Lung (tissue), 11 donors: ENCODE measurements at regions not wholly inside any gene's neighbourhood (a gene's known extent, or its start where the extent isn't known, plus 50 kb on each side); places are given as distances from the start of the nearest gene placed in this dataset.
A peak's percentile ranks its signal among the peaks of the same experiment; 100 is the strongest.

Experiments
- ATAC-seq: fragments of 200-7000 bp; cut with Tn5 transposase; one replicate; pipeline ENCODE4 v1.9.1; 2020; ENCODE audit warnings: moderate number of reproducible peaks; ENCODE audit not compliant: insufficient read depth, low FRiP score
- DNase-seq, 3 donors: peaks; one replicate each; pipeline ENCODE4 v3.0.0-alpha.2; 2013 to 2017
- H3K27ac ChIP-seq, 2 donors: one replicate each; pipeline ENCODE4 v1.5.1; 2013; ENCODE audit warnings: mild to moderate bottlenecking in 2 of 2, moderate library complexity in 2 of 2, control low read depth in 1 of 2, inconsistent platforms in 1 of 2, low read depth in 1 of 2, low read length in 1 of 2
- H3K27me3 ChIP-seq, 3 donors: one replicate each; pipeline ENCODE4 v1.5.1; 2013; ENCODE audit warnings: low read length in 2 of 3; ENCODE audit not compliant: control insufficient read depth in 3 of 3, insufficient read depth in 3 of 3
- H3K36me3 ChIP-seq, 4 donors: one replicate each; pipeline ENCODE4 v1.5.1; 2013; ENCODE audit warnings: low read length in 4 of 4, mild to moderate bottlenecking in 1 of 4, moderate library complexity in 1 of 4; ENCODE audit not compliant: control insufficient read depth in 4 of 4, insufficient read depth in 4 of 4
- H3K4me1 ChIP-seq, 5 donors: one replicate each; pipeline ENCODE4 v1.5.1; 2013; ENCODE audit warnings: low read length in 5 of 5, mild to moderate bottlenecking in 2 of 5, moderate library complexity in 1 of 5; ENCODE audit not compliant: control insufficient read depth in 5 of 5, insufficient read depth in 5 of 5
- H3K4me3 ChIP-seq: one replicate; pipeline ENCODE4 v1.5.1; 2013; ENCODE audit warnings: mild to moderate bottlenecking, control low read depth, moderate library complexity
- H3K9ac ChIP-seq, 2 donors: one replicate each; pipeline ENCODE4 v1.5.1; 2013; ENCODE audit warnings: low read length in 2 of 2, control low read depth in 1 of 2; ENCODE audit not compliant: insufficient read depth in 1 of 2
- H3K9me3 ChIP-seq, 4 donors: one replicate each; pipeline ENCODE4 v1.5.1; 2013; ENCODE audit warnings: low read length in 3 of 4, mild to moderate bottlenecking in 1 of 4, moderate library complexity in 1 of 4; ENCODE audit not compliant: control insufficient read depth in 4 of 4, insufficient read depth in 3 of 4
- WGBS, 2 donors: extraction: QIAGEN DNeasy Blood & Tissue Kit; methylation state at CpG; one replicate each; pipeline ENCODE4 v1.1.7; 2013; 5-methylcytosine and 5-hydroxymethylcytosine counted together
- TF ChIP-seq, protein P1 (sequence below): IDR thresholded peaks from 2 replicates; pipeline ENCODE4 v1.5.1; 2012; ENCODE audit warnings: mild to moderate bottlenecking; ENCODE audit errors: control extremely low read depth, extremely low read depth
- donor health status: control.
- donor health status: control.
- donor health status: Bipolar disorder and iron deficiency.
- donor health status: healthy.
- donor health status: DM: yes; HTN: yes; CAD: no.

DNA sequence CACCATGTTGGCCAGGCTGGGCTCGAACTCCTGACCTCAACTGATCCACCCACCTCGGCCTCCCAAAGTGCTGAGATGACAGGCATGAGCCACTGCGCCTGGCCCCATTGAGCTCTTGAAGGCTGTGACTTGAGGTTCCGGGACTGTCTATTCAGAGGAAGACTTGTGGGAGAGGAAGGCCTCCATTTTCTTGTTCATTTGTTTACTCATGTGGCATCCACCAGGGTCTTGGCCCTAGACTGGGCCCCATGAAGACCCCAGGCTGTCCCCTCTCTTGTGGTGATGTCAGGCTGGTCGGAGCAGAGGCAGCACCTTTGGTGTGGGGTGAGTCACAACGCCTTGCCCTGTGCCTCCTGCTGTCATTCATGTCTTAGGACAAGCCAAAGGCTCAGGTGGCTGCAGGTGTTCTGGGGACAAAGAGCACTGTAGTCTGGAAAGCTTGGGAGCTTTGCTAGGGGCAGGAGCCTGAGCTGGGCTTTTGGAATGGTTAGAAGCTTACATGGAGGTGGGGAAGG lies 224.6 kb upstream of the C1orf174 start:
- no peak for DNase-seq
- WGBS, 2 donors, result 82 to 83% methylated on average over 6 of the region's 6 CpGs
- Histone ChIP-seq H3K9ac (no peak overlapping the region), H3K27ac (no peak overlapping the region), H3K9me3 (peaks cover 0 to 7% (median 0%) of the 10 kb centered on the region in 4 donors), H3K4me3 (no peak overlapping the region), H3K4me1 (no peaks in the 10 kb centered on the region), H3K36me3 (no peaks in the 10 kb centered on the region), H3K27me3 (peaks cover 0 to under 1% (median 0%) of the 10 kb centered on the region in 3 donors)
- TF ChIP-seq, protein P1, sequence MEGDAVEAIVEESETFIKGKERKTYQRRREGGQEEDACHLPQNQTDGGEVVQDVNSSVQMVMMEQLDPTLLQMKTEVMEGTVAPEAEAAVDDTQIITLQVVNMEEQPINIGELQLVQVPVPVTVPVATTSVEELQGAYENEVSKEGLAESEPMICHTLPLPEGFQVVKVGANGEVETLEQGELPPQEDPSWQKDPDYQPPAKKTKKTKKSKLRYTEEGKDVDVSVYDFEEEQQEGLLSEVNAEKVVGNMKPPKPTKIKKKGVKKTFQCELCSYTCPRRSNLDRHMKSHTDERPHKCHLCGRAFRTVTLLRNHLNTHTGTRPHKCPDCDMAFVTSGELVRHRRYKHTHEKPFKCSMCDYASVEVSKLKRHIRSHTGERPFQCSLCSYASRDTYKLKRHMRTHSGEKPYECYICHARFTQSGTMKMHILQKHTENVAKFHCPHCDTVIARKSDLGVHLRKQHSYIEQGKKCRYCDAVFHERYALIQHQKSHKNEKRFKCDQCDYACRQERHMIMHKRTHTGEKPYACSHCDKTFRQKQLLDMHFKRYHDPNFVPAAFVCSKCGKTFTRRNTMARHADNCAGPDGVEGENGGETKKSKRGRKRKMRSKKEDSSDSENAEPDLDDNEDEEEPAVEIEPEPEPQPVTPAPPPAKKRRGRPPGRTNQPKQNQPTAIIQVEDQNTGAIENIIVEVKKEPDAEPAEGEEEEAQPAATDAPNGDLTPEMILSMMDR, result no peak
- ATAC-seq, result no peak

DNA sequence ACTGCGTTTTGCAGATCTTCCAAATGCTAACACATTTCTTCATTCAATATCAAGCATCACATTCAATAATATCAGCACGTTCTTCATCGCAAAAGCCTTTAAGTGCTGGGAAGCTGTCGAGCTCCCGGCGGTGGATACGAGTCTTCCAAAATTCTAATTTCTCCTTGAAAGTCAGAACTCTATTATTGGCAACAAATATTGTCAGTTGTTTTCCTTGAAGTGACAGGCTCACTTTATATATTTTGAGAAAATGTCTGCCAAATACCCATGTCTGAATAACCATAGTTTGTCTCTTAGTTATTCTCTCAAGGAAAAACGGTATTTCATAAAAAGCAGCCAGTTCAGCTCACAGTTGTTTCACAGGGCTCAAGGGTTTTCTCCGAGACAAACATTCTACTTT lies 226.2 kb upstream of the C1orf174 start:
- 80 to 88% methylated on average over 9 of the region's 9 CpGs for WGBS, 2 donors
- Histone ChIP-seq H3K27me3 (peaks cover 0 to 3% (median 3%) of the 10 kb centered on the region in 3 donors), H3K4me1 (no peaks in the 10 kb centered on the region), H3K36me3 (no peaks in the 10 kb centered on the region), H3K27ac (no peak overlapping the region), H3K9ac (no peak overlapping the region), H3K9me3 (peaks cover 0 to 7% (median 0%) of the 10 kb centered on the region in 4 donors), H3K4me3 (no peak overlapping the region)
- peak in 1 of 3 donors; percentile 3 for DNase-seq
- ATAC-seq, result no peak
- TF ChIP-seq, protein P1, result no peak

DNA sequence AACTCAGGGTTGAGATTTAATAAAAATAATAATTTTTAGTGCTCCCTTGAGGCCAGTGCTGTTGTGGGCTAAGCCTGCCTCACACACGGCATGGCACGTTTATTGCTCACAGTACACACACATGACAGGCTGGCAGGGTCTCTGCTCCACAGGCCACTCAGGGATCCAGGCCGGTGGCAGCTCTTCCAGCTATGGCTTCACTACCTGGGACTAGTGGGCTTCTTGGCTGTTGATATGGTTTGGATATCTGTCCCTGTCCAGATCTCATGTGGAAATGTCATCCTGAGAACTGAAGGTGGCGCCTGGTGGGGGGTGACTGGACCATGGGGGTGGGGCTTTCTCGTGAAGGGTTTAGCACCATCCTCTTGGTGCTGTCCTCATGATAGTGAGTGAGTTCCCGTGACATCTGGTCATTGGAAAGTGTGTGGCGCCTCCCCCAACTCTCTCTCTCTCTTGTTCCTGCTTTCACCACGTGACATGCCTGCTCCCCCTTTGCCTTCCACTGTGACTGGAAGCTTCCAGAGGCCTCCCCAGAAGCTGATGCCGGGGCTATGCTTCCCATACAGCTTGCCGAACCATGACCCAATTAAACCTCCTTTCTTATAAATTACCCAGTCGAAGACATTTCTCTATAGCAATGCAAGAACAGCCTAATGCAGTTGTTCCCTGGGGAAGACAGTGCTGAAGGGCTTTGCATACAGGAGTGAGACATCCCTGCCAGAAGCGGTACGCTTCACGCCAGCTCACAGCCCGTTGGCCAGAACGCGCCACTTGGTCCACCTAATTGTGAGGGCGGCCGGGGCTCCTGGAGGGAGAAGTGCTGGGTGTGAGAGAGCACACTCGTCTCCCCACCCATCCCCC lies 226.9 kb upstream of the C1orf174 start:
- ATAC-seq (no peak), DNase-seq (no peak)

More for the DNA sequence above, 226.9 kb upstream of the C1orf174 start:
- Histone ChIP-seq H3K4me3 (no peak overlapping the region), H3K27me3 (peaks cover 0 to 10% (median 3%) of the 10 kb centered on the region in 3 donors), H3K4me1 (no peaks in the 10 kb centered on the region), H3K9me3 (peaks cover 0 to 7% (median 0%) of the 10 kb centered on the region in 4 donors), H3K9ac (no peak overlapping the region), H3K36me3 (no peaks in the 10 kb centered on the region), H3K27ac (no peak overlapping the region)
- TF ChIP-seq, protein P1, result no peak
- WGBS, 2 donors, result 86 to 89% methylated on average over 20 of the region's 20 CpGs
